SK-N-MC (cell line): ENCODE measurements at regions not wholly inside any gene's neighbourhood (a gene's known extent, or its start where the extent isn't known, plus 50 kb on each side); places are given as distances from the start of the nearest gene placed in this dataset.

Experiments
- EZH2 ChIP-seq: fragments of 200-600 bp; sonication (generic); IDR thresholded peaks from one replicate; pipeline ENCODE4 v1.6.1; 2017; ENCODE audit warnings: antibody characterized with exemption
- POLR2AphosphoS5 ChIP-seq: IDR thresholded peaks from 2 replicates; pipeline ENCODE4 v1.6.1; 2012; ENCODE audit warnings: mild to moderate bottlenecking, low read depth, low read length, borderline replicate concordance

GRCh38 chr11:97060184-97060583 lies 670.4 kb downstream of the JRKL start:
- TF ChIP-seq EZH2 (no peak), POLR2AphosphoS5 (no peak)
